Amniotic stem cell (primary cell): ENCODE measurements at regions not wholly inside any gene's neighbourhood (a gene's known extent, or its start where the extent isn't known, plus 50 kb on each side); places are given as distances from the start of the nearest gene placed in this dataset.
"Not testable (repeated sequence)": the region's sequence is repeated elsewhere in the genome, so short reads cannot be mapped to it uniquely, and the experiment has no call there.

Source experiments
- DNase-seq: peaks from one replicate; lab custom pipeline; 2025; lab: John Stamatoyannopoulos, UW

- not testable (repeated sequence) for DNase-seq
Observed at GRCh38 chr4:30589669-30590068, 130.5 kb upstream of the PCDH7 start.

- DNase-seq = no peak
Observed at GRCh38 chr4:30600246-30601017, 119.7 kb upstream of the PCDH7 start.

GRCh38 chr4:30601070-30601865 is 118.9 kb upstream of the PCDH7 start:
- DNase-seq = no peak

GRCh38 chr4:30605616-30606190 is 114.5 kb upstream of the PCDH7 start:
- no peak for DNase-seq

- no peak for DNase-seq
Observed at GRCh38 chr4:30610361-30610760, 109.8 kb upstream of the PCDH7 start.

- no peak for DNase-seq
Observed at GRCh38 chr4:30614771-30615170, 105.4 kb upstream of the PCDH7 start.

- DNase-seq = no peak
Observed at GRCh38 chr4:30616942-30617646, 103.1 kb upstream of the PCDH7 start.

GRCh38 chr4:30617836-30618235 is 102.3 kb upstream of the PCDH7 start:
- no peak for DNase-seq

GRCh38 chr4:30619679-30620078 is 100.5 kb upstream of the PCDH7 start:
- no peak for DNase-seq

GRCh38 chr4:30620711-30621110 is 99.5 kb upstream of the PCDH7 start:
- no peak for DNase-seq

- no peak for DNase-seq
Observed at GRCh38 chr4:30630431-30630830, 89.7 kb upstream of the PCDH7 start.

GRCh38 chr4:30632751-30633150 is 87.4 kb upstream of the PCDH7 start:
- DNase-seq = no peak

GRCh38 chr4:30641345-30641744 is 78.8 kb upstream of the PCDH7 start:
- DNase-seq = no peak

- DNase-seq = no peak
Observed at GRCh38 chr4:30642567-30642966, 77.6 kb upstream of the PCDH7 start.

- no peak for DNase-seq
Observed at GRCh38 chr4:30653291-30653690, 66.9 kb upstream of the PCDH7 start.

- no peak for DNase-seq
Observed at GRCh38 chr4:30656828-30657227, 63.3 kb upstream of the PCDH7 start.

- DNase-seq = no peak
Observed at GRCh38 chr4:30667919-30668318, 52.2 kb upstream of the PCDH7 start.

GRCh38 chr4:30670206-30670605 is 50.0 kb upstream of the PCDH7 start:
- no peak for DNase-seq
